ENCODE measurements at regions not wholly inside any gene's neighbourhood (a gene's known extent, or its start where the extent isn't known, plus 50 kb on each side); places are given as distances from the start of the nearest gene placed in this dataset.

DNA sequence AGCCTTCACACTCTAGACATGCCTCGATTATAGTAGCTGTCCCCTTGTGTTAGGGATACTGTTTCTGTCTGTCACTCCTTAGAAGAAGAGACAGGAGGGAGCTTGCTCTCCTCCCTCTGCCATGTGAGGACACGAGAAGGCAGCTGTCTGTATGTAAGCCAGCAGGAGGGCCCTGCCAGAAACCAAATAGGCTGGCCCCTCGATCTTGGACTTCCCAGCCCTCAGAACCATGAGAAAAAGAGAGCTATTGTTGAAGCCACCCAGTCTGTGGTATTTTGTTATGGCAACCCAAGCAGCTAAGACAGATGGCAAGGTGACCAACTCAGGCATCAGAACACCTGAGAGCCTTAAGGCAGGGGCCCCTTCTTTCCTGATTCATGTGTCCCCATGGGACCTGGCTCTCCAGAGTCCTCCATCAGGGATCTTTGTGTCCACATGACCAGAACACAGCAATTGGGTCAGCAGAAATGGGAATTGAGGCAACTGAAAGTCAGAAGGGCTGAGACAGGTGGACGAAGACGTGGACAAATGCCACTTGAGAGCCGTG lies 65.6 kb upstream of the NPAS1 start:
- Histone ChIP-seq H3K79me2 (ENCODE audit: insufficient read depth, low read depth, low read length) (no peaks in the 10 kb centered on the region), H3K4me2 (ENCODE audit: low read length) (no peak overlapping the region), H3K4me3 (ENCODE audit: low read depth, low read length, poor library complexity, severe bottlenecking) (no peak overlapping the region), H3K36me3 (ENCODE audit: insufficient read depth, low read length) (peaks cover 31% of the 10 kb centered on the region), H4K20me1 (ENCODE audit: insufficient read depth, low read length) (no peaks in the 10 kb centered on the region), H3K4me1 (ENCODE audit: insufficient read depth, low read length, poor library complexity, severe bottlenecking) (peaks cover 16% of the 10 kb centered on the region), H3K27ac (ENCODE audit: low read depth, low read length, poor library complexity, severe bottlenecking) (no peak overlapping the region), H3K9me3 (ENCODE audit: low read length) (no peaks in the 10 kb centered on the region), H2AFZ (ENCODE audit: low read length) (no peak overlapping the region), H3K9me2 (ENCODE audit: insufficient read depth, low read length) (no peaks in the 10 kb centered on the region)
- BruUV-seq (replicated peaks) = no TSS peak
- intact Hi-C loops (cut with micrococcal nuclease; ENCODE audit: unreplicated experiment) = no loop called here
- no peak for TF ChIP-seq EZH2phosphoT487 (IDR thresholded peaks at IDR 0.05; ENCODE audit: borderline replicate concordance, low read depth, low read length)
- TF ChIP-seq, protein P1, sequence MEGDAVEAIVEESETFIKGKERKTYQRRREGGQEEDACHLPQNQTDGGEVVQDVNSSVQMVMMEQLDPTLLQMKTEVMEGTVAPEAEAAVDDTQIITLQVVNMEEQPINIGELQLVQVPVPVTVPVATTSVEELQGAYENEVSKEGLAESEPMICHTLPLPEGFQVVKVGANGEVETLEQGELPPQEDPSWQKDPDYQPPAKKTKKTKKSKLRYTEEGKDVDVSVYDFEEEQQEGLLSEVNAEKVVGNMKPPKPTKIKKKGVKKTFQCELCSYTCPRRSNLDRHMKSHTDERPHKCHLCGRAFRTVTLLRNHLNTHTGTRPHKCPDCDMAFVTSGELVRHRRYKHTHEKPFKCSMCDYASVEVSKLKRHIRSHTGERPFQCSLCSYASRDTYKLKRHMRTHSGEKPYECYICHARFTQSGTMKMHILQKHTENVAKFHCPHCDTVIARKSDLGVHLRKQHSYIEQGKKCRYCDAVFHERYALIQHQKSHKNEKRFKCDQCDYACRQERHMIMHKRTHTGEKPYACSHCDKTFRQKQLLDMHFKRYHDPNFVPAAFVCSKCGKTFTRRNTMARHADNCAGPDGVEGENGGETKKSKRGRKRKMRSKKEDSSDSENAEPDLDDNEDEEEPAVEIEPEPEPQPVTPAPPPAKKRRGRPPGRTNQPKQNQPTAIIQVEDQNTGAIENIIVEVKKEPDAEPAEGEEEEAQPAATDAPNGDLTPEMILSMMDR (conservative IDR thresholded peaks at IDR 0.05; ENCODE audit: low read length) = no peak
- ChIA-PET POLR2A (interaction anchor here (0.6 to 1.1 kb wide), 3 partner anchors 12 to 241 kb away, joined by 5 to 8 read pairs (median 7); no protein-coding TSS in a partner anchor), CTCF (ENCODE audit: unreplicated experiment) (no interaction called here)
- DNase-seq (ENCODE audit: low spot score) = no peak

DNA sequence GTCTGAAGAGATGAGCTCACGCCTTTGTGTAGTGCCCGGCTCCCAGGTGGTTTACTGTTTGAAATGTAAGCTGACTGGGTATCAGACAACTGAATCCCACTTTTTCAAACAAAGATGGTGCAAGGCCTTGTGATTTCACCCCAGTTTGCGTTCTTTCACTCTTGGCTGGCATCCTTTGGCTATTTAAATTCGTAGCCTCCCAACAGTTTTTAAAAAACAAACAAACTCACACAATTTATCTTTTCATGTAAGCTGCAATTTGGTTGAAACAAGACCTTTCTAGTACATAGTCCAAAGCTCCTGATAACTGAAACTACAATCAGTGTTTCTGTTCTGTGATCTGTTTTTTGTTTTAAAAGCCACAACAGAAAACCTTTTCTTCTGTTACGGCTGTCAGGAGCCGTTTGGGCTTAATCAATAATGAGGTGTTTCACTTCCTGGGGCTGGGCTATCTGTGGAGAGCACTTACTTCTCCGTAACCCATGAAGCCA lies 65.1 kb upstream of the NPAS1 start:
- intact Hi-C loops (cut with micrococcal nuclease; ENCODE audit: unreplicated experiment) = no loop called here
- H3K79me2 ChIP-seq (ENCODE audit: insufficient read depth, low read depth, low read length) = no peaks in the 10 kb centered on the region
- no peak overlapping the region for H2AFZ ChIP-seq (ENCODE audit: low read length)

More for the DNA sequence above, 65.1 kb upstream of the NPAS1 start:
- peak overlapping the region; percentile 43; the same call in 1 of the 2 replicates for H3K4me2 ChIP-seq (ENCODE audit: low read length)
- no peak for DNase-seq (ENCODE audit: low spot score)
- ChIA-PET POLR2A (interaction anchor here (0.5 to 0.9 kb wide), 3 partner anchors 15 to 242 kb away, joined by 3 to 8 read pairs (median 3); no protein-coding TSS in a partner anchor), CTCF (ENCODE audit: unreplicated experiment) (no interaction called here)
- H3K9me2 ChIP-seq (ENCODE audit: insufficient read depth, low read length) = no peaks in the 10 kb centered on the region
- H3K4me1 ChIP-seq (ENCODE audit: insufficient read depth, low read length, poor library complexity, severe bottlenecking) = peaks cover 16% of the 10 kb centered on the region
- peaks cover 27% of the 10 kb centered on the region for H3K36me3 ChIP-seq (ENCODE audit: insufficient read depth, low read length)
- H4K20me1 ChIP-seq (ENCODE audit: insufficient read depth, low read length) = no peaks in the 10 kb centered on the region
- TF ChIP-seq, protein P1 (conservative IDR thresholded peaks at IDR 0.05; ENCODE audit: low read length) = no peak
- no peak for TF ChIP-seq EZH2phosphoT487 (IDR thresholded peaks at IDR 0.05; ENCODE audit: borderline replicate concordance, low read depth, low read length)
- BruUV-seq (replicated peaks) = no TSS peak
- H3K27ac ChIP-seq (ENCODE audit: low read depth, low read length, poor library complexity, severe bottlenecking) = no peak overlapping the region
- H3K4me3 ChIP-seq (ENCODE audit: low read depth, low read length, poor library complexity, severe bottlenecking) = no peak overlapping the region
- no peaks in the 10 kb centered on the region for H3K9me3 ChIP-seq (ENCODE audit: low read length)

All from OCI-LY7 (cell line).